ENCODE measurements at regions not wholly inside any gene's neighbourhood (a gene's known extent, or its start where the extent isn't known, plus 50 kb on each side); places are given as distances from the start of the nearest gene placed in this dataset.

GRCh38 chr4:100826808-100827548, 309.2 kb upstream of the EMCN start:
- Mint-ChIP-seq H3K4me1 (peaks cover 14% of the 10 kb centered on the region), H3K36me3 (ENCODE audit: low read depth) (peaks cover 5% of the 10 kb centered on the region), H3K4me3 (no peak overlapping the region), H3K9me3 (peaks cover 11% of the 10 kb centered on the region), H3K27me3 (ENCODE audit: low read depth) (no peaks in the 10 kb centered on the region), H3K27ac (ENCODE audit: unreplicated experiment) (no peak overlapping the region)
- no peak for DNase-seq (ENCODE audit: low read depth, low spot score)
- no peak for TF ChIP-seq CTCF (conservative IDR thresholded peaks at IDR 0.05)

DNA sequence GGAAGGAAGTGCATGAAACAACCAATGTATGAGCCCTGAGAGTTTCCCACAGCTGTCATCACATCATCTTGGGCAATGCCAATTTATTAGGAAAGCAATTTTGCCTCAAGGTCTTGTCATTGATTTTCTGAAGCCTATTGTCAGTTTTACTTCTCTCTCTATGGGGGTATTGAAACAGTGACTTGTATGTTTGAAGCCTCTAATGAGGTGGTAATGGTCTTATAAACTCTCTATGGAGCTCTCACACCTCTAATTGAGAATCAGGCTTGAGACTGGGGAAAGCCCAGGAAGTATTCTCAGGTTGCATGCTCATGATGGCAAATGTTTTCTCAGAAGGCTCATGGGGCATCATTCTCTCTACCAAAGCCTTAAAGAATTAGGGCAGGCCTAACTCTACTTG, 308.2 kb upstream of the EMCN start:
- Mint-ChIP-seq H3K36me3 (ENCODE audit: low read depth) (peaks cover 5% of the 10 kb centered on the region), H3K9me3 (peaks cover 9% of the 10 kb centered on the region), H3K27ac (ENCODE audit: unreplicated experiment) (no peak overlapping the region), H3K4me1 (peaks cover 14% of the 10 kb centered on the region), H3K27me3 (ENCODE audit: low read depth) (no peaks in the 10 kb centered on the region), H3K4me3 (no peak overlapping the region)
- no peak for DNase-seq (ENCODE audit: low read depth, low spot score)
- no peak for TF ChIP-seq CTCF (conservative IDR thresholded peaks at IDR 0.05)

- Mint-ChIP-seq H3K9me3 (peaks cover 9% of the 10 kb centered on the region), H3K27me3 (ENCODE audit: low read depth) (no peaks in the 10 kb centered on the region), H3K36me3 (ENCODE audit: low read depth) (peaks cover 5% of the 10 kb centered on the region), H3K27ac (ENCODE audit: unreplicated experiment) (no peak overlapping the region), H3K4me1 (peaks cover 14% of the 10 kb centered on the region), H3K4me3 (no peak overlapping the region)
- no peak for DNase-seq (ENCODE audit: low read depth, low spot score)
- TF ChIP-seq CTCF (conservative IDR thresholded peaks at IDR 0.05): no peak
Observed at GRCh38 chr4:100823993-100824323, 306.1 kb upstream of the EMCN start.

GRCh38 chr4:100823066-100823992, 305.5 kb upstream of the EMCN start:
- Mint-ChIP-seq H3K4me1 (peaks cover 9% of the 10 kb centered on the region), H3K4me3 (no peak overlapping the region), H3K27ac (ENCODE audit: unreplicated experiment) (no peak overlapping the region), H3K27me3 (ENCODE audit: low read depth) (no peaks in the 10 kb centered on the region), H3K9me3 (peaks cover 4% of the 10 kb centered on the region), H3K36me3 (ENCODE audit: low read depth) (peaks cover under 1% of the 10 kb centered on the region)
- TF ChIP-seq CTCF (conservative IDR thresholded peaks at IDR 0.05): no peak
- DNase-seq (ENCODE audit: low read depth, low spot score): no peak

DNA sequence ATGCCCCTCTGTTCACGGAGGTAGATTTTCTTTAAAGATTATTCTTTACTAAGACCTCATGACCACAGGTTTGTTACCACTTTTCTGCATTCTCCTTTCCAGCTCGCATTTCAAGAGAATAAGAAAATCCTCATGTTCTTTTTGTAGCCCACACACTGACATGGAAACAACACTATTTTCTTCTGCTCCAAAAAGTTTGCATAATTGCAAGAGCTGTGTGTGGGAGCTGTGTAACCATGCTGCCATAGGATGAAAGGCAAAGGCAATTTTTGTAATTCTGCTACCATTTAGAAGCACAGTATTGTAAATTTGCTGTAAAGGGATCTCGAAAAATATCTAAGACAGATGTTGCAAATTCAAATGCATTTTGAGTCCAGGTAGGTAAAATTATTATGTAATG, 302.4 kb upstream of the EMCN start:
- Mint-ChIP-seq H3K4me3 (no peak overlapping the region), H3K36me3 (ENCODE audit: low read depth) (no peaks in the 10 kb centered on the region), H3K27me3 (ENCODE audit: low read depth) (no peaks in the 10 kb centered on the region), H3K27ac (ENCODE audit: unreplicated experiment) (no peak overlapping the region), H3K9me3 (peaks cover 6% of the 10 kb centered on the region), H3K4me1 (peaks cover 8% of the 10 kb centered on the region)
- TF ChIP-seq CTCF (conservative IDR thresholded peaks at IDR 0.05): no peak
- DNase-seq (ENCODE audit: low read depth, low spot score): no peak
